ENCODE measurements at regions not wholly inside any gene's neighbourhood (a gene's known extent, or its start where the extent isn't known, plus 50 kb on each side); places are given as distances from the start of the nearest gene placed in this dataset.

GRCh38 chr2:128559533-128560515, 241.2 kb upstream of the HS6ST1 start:
- Histone ChIP-seq H3K4me1 (ENCODE audit: control insufficient read depth, insufficient read depth, low read length, poor library complexity, severe bottlenecking) (peaks cover 5% of the 10 kb centered on the region), H3K4me3 (ENCODE audit: extremely low read depth, insufficient read depth, low read length, poor library complexity, severe bottlenecking) (no peak overlapping the region), H3K27ac (ENCODE audit: low read depth, low read length, severe bottlenecking) (no peak overlapping the region), H3K9me3 (ENCODE audit: control insufficient read depth, low read length) (no peaks in the 10 kb centered on the region), H3K36me3 (ENCODE audit: control insufficient read depth, insufficient read depth, low read length) (no peaks in the 10 kb centered on the region)
- WGBS, 2 experiments (ENCODE audit: insufficient coverage in 2 of 2): 86 to 91% methylated on average over 11 to 14 of the region's 18 CpGs

- H3K9me3 ChIP-seq (ENCODE audit: control insufficient read depth, low read length): no peaks in the 10 kb centered on the region
- 89 to 92% methylated on average over 2 to 3 of the region's 4 CpGs for WGBS, 2 experiments (ENCODE audit: insufficient coverage in 2 of 2)
- no peaks in the 10 kb centered on the region for H3K36me3 ChIP-seq (ENCODE audit: control insufficient read depth, insufficient read depth, low read length)
- H3K27ac ChIP-seq (ENCODE audit: low read depth, low read length, severe bottlenecking): no peak overlapping the region
- H3K4me1 ChIP-seq (ENCODE audit: control insufficient read depth, insufficient read depth, low read length, poor library complexity, severe bottlenecking): peaks cover 5% of the 10 kb centered on the region
- H3K4me3 ChIP-seq (ENCODE audit: extremely low read depth, insufficient read depth, low read length, poor library complexity, severe bottlenecking): no peak overlapping the region
Observed at GRCh38 chr2:128560718-128561117, 242.1 kb upstream of the HS6ST1 start.

- Histone ChIP-seq H3K4me3 (ENCODE audit: extremely low read depth, insufficient read depth, low read length, poor library complexity, severe bottlenecking) (no peak overlapping the region), H3K27ac (ENCODE audit: low read depth, low read length, severe bottlenecking) (no peak overlapping the region), H3K4me1 (ENCODE audit: control insufficient read depth, insufficient read depth, low read length, poor library complexity, severe bottlenecking) (peaks cover 5% of the 10 kb centered on the region), H3K9me3 (ENCODE audit: control insufficient read depth, low read length) (no peaks in the 10 kb centered on the region), H3K36me3 (ENCODE audit: control insufficient read depth, insufficient read depth, low read length) (no peaks in the 10 kb centered on the region)
- WGBS, 2 experiments (ENCODE audit: insufficient coverage in 2 of 2): 88 to 98% methylated on average over 7 of the region's 7 CpGs
Observed at GRCh38 chr2:128562471-128563347, 244.0 kb upstream of the HS6ST1 start.

- Histone ChIP-seq H3K4me3 (ENCODE audit: extremely low read depth, insufficient read depth, low read length, poor library complexity, severe bottlenecking) (no peak overlapping the region), H3K9me3 (ENCODE audit: control insufficient read depth, low read length) (no peaks in the 10 kb centered on the region), H3K36me3 (ENCODE audit: control insufficient read depth, insufficient read depth, low read length) (no peaks in the 10 kb centered on the region), H3K4me1 (ENCODE audit: control insufficient read depth, insufficient read depth, low read length, poor library complexity, severe bottlenecking) (peaks cover 5% of the 10 kb centered on the region), H3K27ac (ENCODE audit: low read depth, low read length, severe bottlenecking) (no peak overlapping the region)
- WGBS, 2 experiments (ENCODE audit: insufficient coverage in 2 of 2): 86 to 90% methylated on average over 2 of the region's 4 CpGs
Observed at GRCh38 chr2:128563348-128563687, 244.7 kb upstream of the HS6ST1 start.

- Histone ChIP-seq H3K27ac (ENCODE audit: low read depth, low read length, severe bottlenecking) (no peak overlapping the region), H3K4me1 (ENCODE audit: control insufficient read depth, insufficient read depth, low read length, poor library complexity, severe bottlenecking) (peaks cover 5% of the 10 kb centered on the region), H3K9me3 (ENCODE audit: control insufficient read depth, low read length) (no peaks in the 10 kb centered on the region), H3K36me3 (ENCODE audit: control insufficient read depth, insufficient read depth, low read length) (no peaks in the 10 kb centered on the region), H3K4me3 (ENCODE audit: extremely low read depth, insufficient read depth, low read length, poor library complexity, severe bottlenecking) (no peak overlapping the region)
- 100% methylated on average over 1 to 2 of the region's 4 CpGs for WGBS, 2 experiments (ENCODE audit: insufficient coverage in 2 of 2)
Observed at GRCh38 chr2:128564131-128564530, 245.5 kb upstream of the HS6ST1 start.

- Histone ChIP-seq H3K36me3 (ENCODE audit: control insufficient read depth, insufficient read depth, low read length) (no peaks in the 10 kb centered on the region), H3K27ac (ENCODE audit: low read depth, low read length, severe bottlenecking) (no peak overlapping the region), H3K4me1 (ENCODE audit: control insufficient read depth, insufficient read depth, low read length, poor library complexity, severe bottlenecking) (peaks cover 5% of the 10 kb centered on the region), H3K4me3 (ENCODE audit: extremely low read depth, insufficient read depth, low read length, poor library complexity, severe bottlenecking) (no peak overlapping the region), H3K9me3 (ENCODE audit: control insufficient read depth, low read length) (no peaks in the 10 kb centered on the region)
- WGBS, 2 experiments (ENCODE audit: insufficient coverage in 2 of 2): 87 to 95% methylated on average over 3 of the region's 6 CpGs
Observed at GRCh38 chr2:128564551-128564950, 245.9 kb upstream of the HS6ST1 start.

GRCh38 chr2:128565441-128565840, 246.8 kb upstream of the HS6ST1 start:
- H3K9me3 ChIP-seq (ENCODE audit: control insufficient read depth, low read length): no peaks in the 10 kb centered on the region
- H3K4me1 ChIP-seq (ENCODE audit: control insufficient read depth, insufficient read depth, low read length, poor library complexity, severe bottlenecking): peaks cover 5% of the 10 kb centered on the region
- 90 to 95% methylated on average over 3 of the region's 4 CpGs for WGBS, 2 experiments (ENCODE audit: insufficient coverage in 2 of 2)
- no peaks in the 10 kb centered on the region for H3K36me3 ChIP-seq (ENCODE audit: control insufficient read depth, insufficient read depth, low read length)
- H3K27ac ChIP-seq (ENCODE audit: low read depth, low read length, severe bottlenecking): no peak overlapping the region
- no peak overlapping the region for H3K4me3 ChIP-seq (ENCODE audit: extremely low read depth, insufficient read depth, low read length, poor library complexity, severe bottlenecking)

GRCh38 chr2:128566671-128567070, 248.0 kb upstream of the HS6ST1 start:
- Histone ChIP-seq H3K36me3 (ENCODE audit: control insufficient read depth, insufficient read depth, low read length) (no peaks in the 10 kb centered on the region), H3K4me1 (ENCODE audit: control insufficient read depth, insufficient read depth, low read length, poor library complexity, severe bottlenecking) (peaks cover 5% of the 10 kb centered on the region)
- no CpG with 5 or more reads among the region's 1 CpG for WGBS, 2 experiments (ENCODE audit: insufficient coverage in 2 of 2)

GRCh38 chr2:128568106-128568505, 249.4 kb upstream of the HS6ST1 start:
- Histone ChIP-seq H3K9me3 (ENCODE audit: control insufficient read depth, low read length) (no peaks in the 10 kb centered on the region), H3K27ac (ENCODE audit: low read depth, low read length, severe bottlenecking) (no peak overlapping the region), H3K4me3 (ENCODE audit: extremely low read depth, insufficient read depth, low read length, poor library complexity, severe bottlenecking) (no peak overlapping the region), H3K4me1 (ENCODE audit: control insufficient read depth, insufficient read depth, low read length, poor library complexity, severe bottlenecking) (peaks cover 2% of the 10 kb centered on the region), H3K36me3 (ENCODE audit: control insufficient read depth, insufficient read depth, low read length) (no peaks in the 10 kb centered on the region)
- 43 to 57% methylated on average over 2 to 3 of the region's 5 CpGs for WGBS, 2 experiments (ENCODE audit: insufficient coverage in 2 of 2)

More at GRCh38 chr2:128566671-128567070, 248.0 kb upstream of the HS6ST1 start:
- Histone ChIP-seq H3K4me3 (ENCODE audit: extremely low read depth, insufficient read depth, low read length, poor library complexity, severe bottlenecking) (no peak overlapping the region), H3K27ac (ENCODE audit: low read depth, low read length, severe bottlenecking) (no peak overlapping the region), H3K9me3 (ENCODE audit: control insufficient read depth, low read length) (no peaks in the 10 kb centered on the region)

GRCh38 chr2:128573116-128573515, 254.4 kb upstream of the HS6ST1 start:
- Histone ChIP-seq H3K4me1 (ENCODE audit: control insufficient read depth, insufficient read depth, low read length, poor library complexity, severe bottlenecking) (no peaks in the 10 kb centered on the region), H3K36me3 (ENCODE audit: control insufficient read depth, insufficient read depth, low read length) (no peaks in the 10 kb centered on the region), H3K4me3 (ENCODE audit: extremely low read depth, insufficient read depth, low read length, poor library complexity, severe bottlenecking) (no peak overlapping the region), H3K27ac (ENCODE audit: low read depth, low read length, severe bottlenecking) (no peak overlapping the region), H3K9me3 (ENCODE audit: control insufficient read depth, low read length) (no peaks in the 10 kb centered on the region)
- WGBS, 2 experiments (ENCODE audit: insufficient coverage in 2 of 2): 86 to 92% methylated on average over 4 to 7 of the region's 7 CpGs
